OCI-LY1 (cell line): ENCODE measurements at regions not wholly inside any gene's neighbourhood (a gene's known extent, or its start where the extent isn't known, plus 50 kb on each side); places are given as distances from the start of the nearest gene placed in this dataset.

ENCODE experiments used
- H2AFZ ChIP-seq: fragments of 200-600 bp; sonication (generic), shearing (Covaris generic); 2 replicates; pipeline ENCODE4 v1.6.0; 2014; ENCODE audit warnings: antibody characterized with exemption, mild to moderate bottlenecking, low read length
- H3F3A ChIP-seq: fragments of 200-600 bp; sonication (generic), shearing (Covaris generic); 2 replicates; pipeline ENCODE4 v1.6.0; 2014; ENCODE audit warnings: mild to moderate bottlenecking, antibody characterized with exemption, low read length, moderate library complexity; ENCODE audit not compliant: insufficient read depth
- H3K27ac ChIP-seq: fragments of 200-600 bp; sonication (generic); 2 replicates; pipeline ENCODE4 v1.5.1; 2014; ENCODE audit warnings: low read length, mixed run types, mild to moderate bottlenecking, low read depth; ENCODE audit not compliant: poor library complexity, severe bottlenecking
- H3K27me3 ChIP-seq: fragments of 200-600 bp; sonication (generic); 2 replicates; pipeline ENCODE4 v1.6.0; 2014; ENCODE audit warnings: antibody characterized with exemption, mild to moderate bottlenecking, low read length, moderate library complexity; ENCODE audit not compliant: insufficient read depth
- H3K36me3 ChIP-seq: fragments of 200-600 bp; sonication (generic); 2 replicates; pipeline ENCODE4 v1.6.1; 2014; ENCODE audit warnings: mild to moderate bottlenecking, antibody characterized with exemption, low read length, moderate library complexity, mixed read lengths; ENCODE audit not compliant: insufficient read depth
- H3K4me1 ChIP-seq: fragments of 200-600 bp; sonication (generic); 2 replicates; pipeline ENCODE4 v1.5.1; 2014; ENCODE audit warnings: mild to moderate bottlenecking, low read length, moderate library complexity; ENCODE audit not compliant: insufficient read depth, severe bottlenecking
- H3K4me2 ChIP-seq: fragments of 200-600 bp; sonication (generic), shearing (Covaris generic); 2 replicates; pipeline ENCODE4 v1.6.1; 2014; ENCODE audit warnings: low read length
- H3K4me3 ChIP-seq: fragments of 200-600 bp; sonication (generic); 2 replicates; pipeline ENCODE4 v1.5.1; 2014; ENCODE audit warnings: low read length, low read depth, mild to moderate bottlenecking, mixed read lengths; ENCODE audit not compliant: poor library complexity, severe bottlenecking
- H3K79me2 ChIP-seq: fragments of 200-600 bp; shearing (Covaris generic); 2 replicates; pipeline ENCODE4 v1.6.1; 2016; ENCODE audit warnings: mixed run types, low read length, mixed read lengths; ENCODE audit not compliant: insufficient read depth
- H3K9ac ChIP-seq: fragments of 200-600 bp; sonication (generic), shearing (Covaris generic); 2 replicates; pipeline ENCODE4 v1.6.1; 2014; ENCODE audit warnings: mild to moderate bottlenecking, low read length, mixed read lengths
- H3K9me2 ChIP-seq: fragments of 200-600 bp; sonication (generic), shearing (Covaris generic); 2 replicates; pipeline ENCODE4 v1.6.1; 2014; ENCODE audit warnings: low read depth, mild to moderate bottlenecking, low read length, mixed read lengths
- H3K9me3 ChIP-seq: fragments of 200-600 bp; shearing (Covaris generic); 2 replicates; pipeline ENCODE4 v1.6.1; 2014; ENCODE audit warnings: low read length, mixed read lengths
- H4K20me1 ChIP-seq: fragments of 200-600 bp; sonication (generic), shearing (Covaris generic); 2 replicates; pipeline ENCODE4 v1.6.0; 2016; ENCODE audit warnings: mild to moderate bottlenecking, low read length; ENCODE audit not compliant: insufficient read depth
- EZH2 ChIP-seq: fragments of 200-600 bp; sonication (generic), shearing (Covaris generic); IDR thresholded peaks from 2 replicates; pipeline ENCODE4 v1.8.0; 2017; ENCODE audit warnings: borderline replicate concordance, mixed run types, mild to moderate bottlenecking, antibody characterized with exemption, low read length, moderate library complexity, mixed read lengths
- TF ChIP-seq, protein P1 (sequence below): fragments of 200-600 bp; sonication (generic), shearing (Covaris generic); IDR thresholded peaks from 2 replicates; pipeline ENCODE4 v1.5.1; 2017; ENCODE audit warnings: mild to moderate bottlenecking, antibody characterized with exemption, low read length, moderate library complexity, mixed read lengths

DNA sequence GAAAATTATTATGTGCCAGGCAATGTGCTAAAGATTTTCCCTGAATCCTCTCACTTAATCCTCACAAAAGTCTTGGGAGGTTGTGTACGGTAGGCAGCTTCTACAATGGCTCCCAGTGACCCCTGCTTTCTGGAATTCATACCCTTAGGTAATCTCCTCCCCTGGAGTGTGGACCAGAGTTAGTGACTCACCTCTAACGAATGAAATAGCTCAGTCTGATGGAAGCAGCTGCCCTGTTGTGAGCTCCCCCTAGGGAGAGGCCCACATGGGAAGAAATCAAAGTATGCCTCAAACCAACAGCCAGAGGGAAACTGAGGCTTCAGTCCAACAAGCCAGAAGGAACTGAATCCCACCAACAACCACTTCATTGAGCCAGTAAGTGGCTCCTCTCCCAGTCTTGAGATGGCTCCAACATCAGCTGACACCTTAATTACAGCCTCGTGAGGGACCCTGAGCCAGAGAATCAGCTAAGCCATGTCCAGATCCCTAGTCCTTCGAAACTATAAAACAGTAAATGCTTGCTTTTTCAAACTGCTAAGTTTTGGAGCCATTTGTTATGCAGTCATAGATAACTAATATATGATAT, 98.9 kb upstream of the ISX start:
- Histone ChIP-seq H3K9me2 (no peaks in the 10 kb centered on the region), H3K27ac (no peak overlapping the region), H3K4me3 (no peak overlapping the region), H3F3A (no peaks in the 10 kb centered on the region), H3K4me1 (no peaks in the 10 kb centered on the region), H4K20me1 (no peaks in the 10 kb centered on the region), H3K27me3 (no peaks in the 10 kb centered on the region; the same call in 1 of the 2 replicates), H3K4me2 (no peak overlapping the region), H3K36me3 (no peaks in the 10 kb centered on the region), H3K79me2 (no peaks in the 10 kb centered on the region), H3K9me3 (no peaks in the 10 kb centered on the region), H3K9ac (no peak overlapping the region), H2AFZ (no peak overlapping the region)
- TF ChIP-seq, protein P1, sequence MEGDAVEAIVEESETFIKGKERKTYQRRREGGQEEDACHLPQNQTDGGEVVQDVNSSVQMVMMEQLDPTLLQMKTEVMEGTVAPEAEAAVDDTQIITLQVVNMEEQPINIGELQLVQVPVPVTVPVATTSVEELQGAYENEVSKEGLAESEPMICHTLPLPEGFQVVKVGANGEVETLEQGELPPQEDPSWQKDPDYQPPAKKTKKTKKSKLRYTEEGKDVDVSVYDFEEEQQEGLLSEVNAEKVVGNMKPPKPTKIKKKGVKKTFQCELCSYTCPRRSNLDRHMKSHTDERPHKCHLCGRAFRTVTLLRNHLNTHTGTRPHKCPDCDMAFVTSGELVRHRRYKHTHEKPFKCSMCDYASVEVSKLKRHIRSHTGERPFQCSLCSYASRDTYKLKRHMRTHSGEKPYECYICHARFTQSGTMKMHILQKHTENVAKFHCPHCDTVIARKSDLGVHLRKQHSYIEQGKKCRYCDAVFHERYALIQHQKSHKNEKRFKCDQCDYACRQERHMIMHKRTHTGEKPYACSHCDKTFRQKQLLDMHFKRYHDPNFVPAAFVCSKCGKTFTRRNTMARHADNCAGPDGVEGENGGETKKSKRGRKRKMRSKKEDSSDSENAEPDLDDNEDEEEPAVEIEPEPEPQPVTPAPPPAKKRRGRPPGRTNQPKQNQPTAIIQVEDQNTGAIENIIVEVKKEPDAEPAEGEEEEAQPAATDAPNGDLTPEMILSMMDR: no peak
- no peak for TF ChIP-seq EZH2

DNA sequence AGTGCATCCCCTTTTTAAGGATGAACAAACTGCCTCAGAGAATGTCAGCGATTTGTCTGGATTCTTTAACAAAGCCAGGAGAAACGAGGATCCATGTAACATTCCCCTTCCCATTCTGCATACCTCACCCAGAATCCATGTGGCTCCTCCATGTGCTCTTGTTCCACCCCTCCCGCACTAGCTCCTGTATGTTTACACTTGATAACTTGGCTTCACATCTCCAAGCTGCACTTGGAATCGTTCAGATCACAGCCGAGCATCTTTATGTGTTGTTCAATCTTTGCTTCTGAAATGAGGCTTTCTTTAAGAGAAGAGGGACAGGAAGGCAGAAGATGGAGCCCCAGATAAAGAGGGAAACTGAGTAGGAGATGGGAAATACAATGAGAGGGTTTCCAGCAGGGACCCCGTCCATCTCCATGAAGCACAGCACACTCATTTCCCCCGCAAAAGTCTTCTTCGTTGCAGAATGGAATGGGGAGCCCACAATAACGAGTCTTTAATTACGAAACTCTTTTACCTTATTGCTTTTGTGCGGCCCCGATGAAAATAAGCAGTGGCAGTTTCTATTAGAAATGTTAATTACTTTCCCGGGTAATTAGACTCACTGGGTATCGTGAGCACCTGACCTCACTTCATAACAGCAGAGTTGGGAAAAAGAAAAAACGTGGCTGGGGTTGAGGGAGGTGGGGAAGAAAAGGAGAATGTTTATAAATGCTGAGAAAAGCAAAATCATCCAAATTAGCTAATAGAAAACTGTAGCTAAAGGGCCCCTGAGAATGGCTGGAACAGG, 96.8 kb upstream of the ISX start:
- Histone ChIP-seq H3K9ac (no peak overlapping the region), H3K4me3 (no peak overlapping the region), H3K27me3 (no peaks in the 10 kb centered on the region; the same call in 1 of the 2 replicates), H3K79me2 (no peaks in the 10 kb centered on the region), H3K4me1 (no peaks in the 10 kb centered on the region), H3K9me2 (no peaks in the 10 kb centered on the region), H3K9me3 (no peaks in the 10 kb centered on the region), H3F3A (no peaks in the 10 kb centered on the region), H4K20me1 (no peaks in the 10 kb centered on the region), H3K27ac (no peak overlapping the region), H3K4me2 (no peak overlapping the region), H2AFZ (no peak overlapping the region), H3K36me3 (no peaks in the 10 kb centered on the region)
- TF ChIP-seq, protein P1: no peak
- TF ChIP-seq EZH2: no peak

GRCh38 chr22:34971456-34971855, 94.5 kb upstream of the ISX start:
- Histone ChIP-seq H3K79me2 (no peaks in the 10 kb centered on the region), H3K9ac (no peak overlapping the region), H3K27me3 (no peaks in the 10 kb centered on the region; the same call in 1 of the 2 replicates), H3F3A (no peaks in the 10 kb centered on the region), H3K4me1 (no peaks in the 10 kb centered on the region), H3K4me2 (no peak overlapping the region), H3K27ac (no peak overlapping the region), H4K20me1 (no peaks in the 10 kb centered on the region), H3K4me3 (no peak overlapping the region), H3K36me3 (no peaks in the 10 kb centered on the region), H2AFZ (no peak overlapping the region), H3K9me2 (no peaks in the 10 kb centered on the region), H3K9me3 (no peaks in the 10 kb centered on the region)
- TF ChIP-seq EZH2: no peak
- TF ChIP-seq, protein P1: no peak
